ENCODE measurements at regions not wholly inside any gene's neighbourhood (a gene's known extent, or its start where the extent isn't known, plus 50 kb on each side); places are given as distances from the start of the nearest gene placed in this dataset.

- no peak overlapping the region for H2AFZ ChIP-seq (ENCODE audit: low read length)
- no peak overlapping the region for H3K4me2 ChIP-seq (ENCODE audit: low read length)
- H3K36me3 ChIP-seq (ENCODE audit: low read depth, low read length) = no peaks in the 10 kb centered on the region
- H3K4me1 ChIP-seq (ENCODE audit: insufficient read depth, low read length) = no peaks in the 10 kb centered on the region
- intact Hi-C loops (cut with micrococcal nuclease) = no loop called here
- no peaks in the 10 kb centered on the region for H3K79me2 ChIP-seq (ENCODE audit: low read length)
- no peak overlapping the region for H3K27ac ChIP-seq (ENCODE audit: low read length)
- BruUV-seq (replicated peaks) = no TSS peak
- H3K27me3 ChIP-seq (ENCODE audit: low read length) = peaks cover 62% of the 10 kb centered on the region
- no peak overlapping the region for H3K4me3 ChIP-seq (ENCODE audit: low read length)
- H4K20me1 ChIP-seq (ENCODE audit: low read length) = no peaks in the 10 kb centered on the region
- ATAC-seq (no peak), DNase-seq (no peak)
- H3K9me3 ChIP-seq (ENCODE audit: low read length) = no peaks in the 10 kb centered on the region
- no peaks in the 10 kb centered on the region for H3F3A ChIP-seq (ENCODE audit: low read length, unreplicated experiment)
- no peaks in the 10 kb centered on the region for H3K9me2 ChIP-seq (replicated peaks; ENCODE audit: low read length)
- POLR2A ChIA-PET (ENCODE audit: unreplicated experiment) = no interaction called here
- CTCF ChIA-PET = no interaction called here
- H3K9ac ChIP-seq (ENCODE audit: low read length) = no peak overlapping the region
- TF ChIP-seq EZH2phosphoT487 (IDR thresholded peaks at IDR 0.05; ENCODE audit: borderline replicate concordance, low read length) (no peak), EZH2 (IDR thresholded peaks at IDR 0.05; ENCODE audit: low read length, unreplicated experiment) (no peak), CTCF (conservative IDR thresholded peaks at IDR 0.05; ENCODE audit: low read depth, low read length) (no peak)
Observed at GRCh38 chr16:86186313-86186712, 287.4 kb downstream of the IRF8 start.

GRCh38 chr16:86189934-86190333, 291.0 kb downstream of the IRF8 start:
- no peaks in the 10 kb centered on the region for H3K36me3 ChIP-seq (ENCODE audit: low read depth, low read length)
- BruUV-seq (replicated peaks) = no TSS peak
- no peak overlapping the region for H3K4me2 ChIP-seq (ENCODE audit: low read length)
- no peak overlapping the region for H3K4me3 ChIP-seq (ENCODE audit: low read length)
- CTCF ChIA-PET = no interaction called here
- no peaks in the 10 kb centered on the region for H3K9me2 ChIP-seq (replicated peaks; ENCODE audit: low read length)
- POLR2A ChIA-PET (ENCODE audit: unreplicated experiment) = no interaction called here
- H3K4me1 ChIP-seq (ENCODE audit: insufficient read depth, low read length) = no peaks in the 10 kb centered on the region
- H3K27ac ChIP-seq (ENCODE audit: low read length) = no peak overlapping the region
- no peaks in the 10 kb centered on the region for H3K79me2 ChIP-seq (ENCODE audit: low read length)
- no peaks in the 10 kb centered on the region for H3K9me3 ChIP-seq (ENCODE audit: low read length)
- H4K20me1 ChIP-seq (ENCODE audit: low read length) = no peaks in the 10 kb centered on the region
- H2AFZ ChIP-seq (ENCODE audit: low read length) = no peak overlapping the region
- intact Hi-C loops (cut with micrococcal nuclease) = no loop called here
- TF ChIP-seq EZH2 (IDR thresholded peaks at IDR 0.05; ENCODE audit: low read length, unreplicated experiment) = no peak
- no peak for TF ChIP-seq EZH2phosphoT487 (IDR thresholded peaks at IDR 0.05; ENCODE audit: borderline replicate concordance, low read length)
- TF ChIP-seq CTCF (conservative IDR thresholded peaks at IDR 0.05; ENCODE audit: low read depth, low read length) = no peak
- no peaks in the 10 kb centered on the region for H3F3A ChIP-seq (ENCODE audit: low read length, unreplicated experiment)
- ATAC-seq (no peak), DNase-seq (no peak)
- H3K9ac ChIP-seq (ENCODE audit: low read length) = no peak overlapping the region
- H3K27me3 ChIP-seq (ENCODE audit: low read length) = peaks cover 96% of the 10 kb centered on the region

DNA sequence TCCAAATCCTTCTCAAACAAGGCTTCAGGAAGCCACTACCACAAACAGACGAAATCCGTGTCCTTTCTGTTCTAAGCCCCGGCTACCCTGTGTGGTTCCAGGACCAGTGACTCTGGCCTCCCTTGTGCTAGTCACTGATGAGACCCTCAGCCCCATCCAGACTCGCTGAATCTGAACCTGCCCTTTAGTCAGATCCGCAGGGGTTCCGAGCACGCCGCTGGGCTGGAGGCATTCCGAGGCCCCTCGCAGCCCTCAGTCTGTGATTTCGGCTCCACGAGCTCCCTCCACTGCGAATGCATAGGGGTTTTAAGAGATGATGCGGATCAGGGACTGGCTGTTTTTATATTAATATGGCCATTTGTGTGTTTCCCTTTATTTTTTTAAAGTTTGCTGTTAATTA, 292.7 kb downstream of the IRF8 start:
- Histone ChIP-seq H3K4me1 (ENCODE audit: insufficient read depth, low read length) (no peaks in the 10 kb centered on the region), H3K27me3 (ENCODE audit: low read length) (peaks cover 96% of the 10 kb centered on the region), H3K9me3 (ENCODE audit: low read length) (no peaks in the 10 kb centered on the region), H2AFZ (ENCODE audit: low read length) (no peak overlapping the region), H3K79me2 (ENCODE audit: low read length) (no peaks in the 10 kb centered on the region), H3K36me3 (ENCODE audit: low read depth, low read length) (no peaks in the 10 kb centered on the region), H3K4me2 (ENCODE audit: low read length) (no peak overlapping the region), H3K9ac (ENCODE audit: low read length) (no peak overlapping the region), H3K4me3 (ENCODE audit: low read length) (no peak overlapping the region), H3K9me2 (replicated peaks; ENCODE audit: low read length) (no peaks in the 10 kb centered on the region), H3K27ac (ENCODE audit: low read length) (no peak overlapping the region), H4K20me1 (ENCODE audit: low read length) (no peaks in the 10 kb centered on the region), H3F3A (ENCODE audit: low read length, unreplicated experiment) (no peaks in the 10 kb centered on the region)
- no peak for ATAC-seq
- DNase-seq = no peak
- CTCF ChIA-PET = no interaction called here
- intact Hi-C loops (cut with micrococcal nuclease) = no loop called here
- BruUV-seq (replicated peaks) = no TSS peak
- POLR2A ChIA-PET (ENCODE audit: unreplicated experiment) = no interaction called here
- TF ChIP-seq CTCF (conservative IDR thresholded peaks at IDR 0.05; ENCODE audit: low read depth, low read length) (no peak), EZH2phosphoT487 (IDR thresholded peaks at IDR 0.05; ENCODE audit: borderline replicate concordance, low read length) (no peak), EZH2 (IDR thresholded peaks at IDR 0.05; ENCODE audit: low read length, unreplicated experiment) (no peak)

Data from PC-3 (cell line).